ENCODE measurements at regions not wholly inside any gene's neighbourhood (a gene's known extent, or its start where the extent isn't known, plus 50 kb on each side); places are given as distances from the start of the nearest gene placed in this dataset.

DNA sequence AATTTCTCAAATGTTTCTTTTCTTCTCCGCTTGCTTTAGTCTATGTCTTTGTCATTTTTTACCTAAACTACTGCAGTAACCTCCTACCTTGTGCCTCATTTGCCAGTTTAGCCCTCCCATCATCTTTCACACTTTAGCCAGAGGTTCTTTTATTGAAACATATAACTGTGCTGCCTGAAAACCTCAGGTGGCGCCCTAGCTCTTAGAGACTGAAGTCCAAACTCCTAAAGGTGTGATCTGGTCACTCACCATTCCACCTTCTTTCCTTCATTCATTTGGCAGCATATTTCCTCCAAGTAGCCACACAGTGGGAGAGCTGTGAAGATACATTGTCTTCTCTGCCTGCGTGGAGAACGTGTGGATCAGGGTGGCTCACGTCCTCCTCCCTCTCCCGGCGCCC, 98.2 kb upstream of the MAPRE2 start:
- Histone ChIP-seq H3K23me2 (ENCODE audit: low read depth, low read length) (no peaks in the 10 kb centered on the region), H3K9me3 (ENCODE audit: insufficient read depth in 2 of 2, low read depth in 1 of 2, low read length in 1 of 2) (no peaks in the 10 kb centered on the region), H2BK12ac (ENCODE audit: low read depth, low read length) (no peak overlapping the region), H4K91ac (replicated peaks; ENCODE audit: insufficient read length, low read length) (no peak overlapping the region), H3K4ac (replicated peaks; ENCODE audit: insufficient read length, low read depth, low read length) (no peak overlapping the region), H4K20me1 (replicated peaks in 1 of 2; ENCODE audit: control insufficient read depth in 1 of 2, insufficient read depth in 2 of 2, low read length in 2 of 2) (no peaks in the 10 kb centered on the region), H3K4me1 (replicated peaks in 1 of 4; ENCODE audit: control insufficient read depth in 3 of 4, insufficient read depth in 4 of 4, low read length in 3 of 4) (no peaks in the 10 kb centered on the region), H3K9ac (replicated peaks in 1 of 4; ENCODE audit: extremely low read depth in 1 of 4, low read depth in 3 of 4, low read length in 3 of 4) (no peak overlapping the region), H3K36me3 (ENCODE audit: control insufficient read depth in 2 of 4, insufficient read depth in 4 of 4, low read length in 3 of 4) (no peaks in the 10 kb centered on the region), H2BK120ac (replicated peaks; ENCODE audit: low read depth, low read length) (no peak overlapping the region), H3K18ac (ENCODE audit: extremely low read depth, low read length) (no peak overlapping the region), H3K14ac (ENCODE audit: insufficient read length) (no peak overlapping the region), H3K56ac (replicated peaks; ENCODE audit: insufficient read length, low read depth, low read length) (no peak overlapping the region), H2BK20ac (ENCODE audit: low read length) (no peak overlapping the region), H3K4me3 (ENCODE audit: extremely low read depth in 1 of 4, insufficient read depth in 2 of 4, low read depth in 3 of 4, low read length in 4 of 4) (no peak overlapping the region), H2BK15ac (ENCODE audit: low read length) (no peak overlapping the region), H3K23ac (ENCODE audit: insufficient read length) (no peak overlapping the region), H2BK5ac (ENCODE audit: low read depth, low read length) (no peak overlapping the region), H3K27ac (ENCODE audit: low read depth, low read length) (no peak overlapping the region), H3K79me2 (ENCODE audit: control insufficient read depth in 1 of 2, insufficient read depth in 2 of 2, low read length in 2 of 2) (no peaks in the 10 kb centered on the region), H3K4me2 (ENCODE audit: insufficient read depth in 1 of 2, low read depth in 2 of 2, low read length in 2 of 2) (no peak overlapping the region), H4K5ac (ENCODE audit: insufficient read length, low read depth, low read length) (no peak overlapping the region), H2AFZ (ENCODE audit: low read length) (no peak overlapping the region), H4K8ac (ENCODE audit: extremely low read depth, insufficient read depth, low read length) (no peak overlapping the region), H3K27me3 (replicated peaks in 1 of 4; ENCODE audit: control insufficient read depth in 3 of 4, extremely low read depth in 1 of 4, insufficient read depth in 3 of 4, low read length in 3 of 4) (no peaks in the 10 kb centered on the region), H2AK5ac (ENCODE audit: low read depth, low read length) (no peak overlapping the region), H3K79me1 (ENCODE audit: low read depth, low read length) (no peaks in the 10 kb centered on the region)
- 80% methylated on average over 7 of the region's 7 CpGs; no CpG with 5 or more reads in 1 of the 2 experiments for WGBS, 2 experiments (ENCODE audit: extremely low coverage in 1 of 2, insufficient coverage in 1 of 2, insufficient read length in 1 of 2, insufficient replicate concordance in 2 of 2, low coverage in 1 of 2, low lambda C conversion rate in 2 of 2, missing lambda C conversion rate in 1 of 2)
- TF ChIP-seq, protein P1, sequence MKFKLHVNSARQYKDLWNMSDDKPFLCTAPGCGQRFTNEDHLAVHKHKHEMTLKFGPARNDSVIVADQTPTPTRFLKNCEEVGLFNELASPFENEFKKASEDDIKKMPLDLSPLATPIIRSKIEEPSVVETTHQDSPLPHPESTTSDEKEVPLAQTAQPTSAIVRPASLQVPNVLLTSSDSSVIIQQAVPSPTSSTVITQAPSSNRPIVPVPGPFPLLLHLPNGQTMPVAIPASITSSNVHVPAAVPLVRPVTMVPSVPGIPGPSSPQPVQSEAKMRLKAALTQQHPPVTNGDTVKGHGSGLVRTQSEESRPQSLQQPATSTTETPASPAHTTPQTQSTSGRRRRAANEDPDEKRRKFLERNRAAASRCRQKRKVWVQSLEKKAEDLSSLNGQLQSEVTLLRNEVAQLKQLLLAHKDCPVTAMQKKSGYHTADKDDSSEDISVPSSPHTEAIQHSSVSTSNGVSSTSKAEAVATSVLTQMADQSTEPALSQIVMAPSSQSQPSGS (IDR thresholded peaks at IDR 0.05; ENCODE audit: low read length), result no peak
- TF ChIP-seq RNF2 (IDR thresholded peaks at IDR 0.05; ENCODE audit: borderline replicate concordance, low read depth, low read length, missing control alignments, poor library complexity, severe bottlenecking) (no peak), RAD21 (IDR thresholded peaks at IDR 0.05 in 1 of 2, conservative IDR thresholded peaks at IDR 0.05 in 1 of 2; ENCODE audit: low read depth in 2 of 2, low read length in 2 of 2) (peak; percentile 42 to 51), SIX5 (IDR thresholded peaks at IDR 0.05; ENCODE audit: low read depth, low read length) (no peak), SP2 (IDR thresholded peaks at IDR 0.05; ENCODE audit: low read length) (no peak), JUND (IDR thresholded peaks at IDR 0.05; ENCODE audit: low read length) (no peak)
- TF ChIP-seq, protein P2, sequence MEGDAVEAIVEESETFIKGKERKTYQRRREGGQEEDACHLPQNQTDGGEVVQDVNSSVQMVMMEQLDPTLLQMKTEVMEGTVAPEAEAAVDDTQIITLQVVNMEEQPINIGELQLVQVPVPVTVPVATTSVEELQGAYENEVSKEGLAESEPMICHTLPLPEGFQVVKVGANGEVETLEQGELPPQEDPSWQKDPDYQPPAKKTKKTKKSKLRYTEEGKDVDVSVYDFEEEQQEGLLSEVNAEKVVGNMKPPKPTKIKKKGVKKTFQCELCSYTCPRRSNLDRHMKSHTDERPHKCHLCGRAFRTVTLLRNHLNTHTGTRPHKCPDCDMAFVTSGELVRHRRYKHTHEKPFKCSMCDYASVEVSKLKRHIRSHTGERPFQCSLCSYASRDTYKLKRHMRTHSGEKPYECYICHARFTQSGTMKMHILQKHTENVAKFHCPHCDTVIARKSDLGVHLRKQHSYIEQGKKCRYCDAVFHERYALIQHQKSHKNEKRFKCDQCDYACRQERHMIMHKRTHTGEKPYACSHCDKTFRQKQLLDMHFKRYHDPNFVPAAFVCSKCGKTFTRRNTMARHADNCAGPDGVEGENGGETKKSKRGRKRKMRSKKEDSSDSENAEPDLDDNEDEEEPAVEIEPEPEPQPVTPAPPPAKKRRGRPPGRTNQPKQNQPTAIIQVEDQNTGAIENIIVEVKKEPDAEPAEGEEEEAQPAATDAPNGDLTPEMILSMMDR (IDR thresholded peaks at IDR 0.05; ENCODE audit: control extremely low read depth in 1 of 3, insufficient read depth in 1 of 3, low read depth in 1 of 3, low read length in 3 of 3), result peak in 1 of 3 experiments; percentile 33; a peak in 1 of 4 replicates
- CTCF ChIA-PET (ENCODE audit: partially characterized antibody), result interaction anchor here (0.9 to 1.9 kb wide), 9 partner anchors 10 to 291 kb away, joined by 3 to 7 read pairs (median 3); no protein-coding TSS in a partner anchor
- no peak for DNase-seq (ENCODE audit: low read depth in 1 of 2, low spot score in 2 of 2)
- no peak for FAIRE-seq
- POLR2A ChIA-PET (ENCODE audit: partially characterized antibody), result no interaction called here

Measured in H1 (cell line).